Loucy (cell line): ENCODE measurements at regions not wholly inside any gene's neighbourhood (a gene's known extent, or its start where the extent isn't known, plus 50 kb on each side); places are given as distances from the start of the nearest gene placed in this dataset.
A peak's percentile ranks its signal among the peaks of the same experiment; 100 is the strongest.

Experiments
- H2AFZ ChIP-seq: fragments of 200-600 bp; sonication (generic); 2 replicates; pipeline ENCODE4 v1.6.0; 2016; ENCODE audit warnings: antibody characterized with exemption, mild to moderate bottlenecking, low read length, moderate library complexity
- H3F3A ChIP-seq: fragments of 200-600 bp; 2 replicates; pipeline ENCODE4 v1.6.0; 2016; ENCODE audit warnings: antibody characterized with exemption, low read depth, mild to moderate bottlenecking
- H3K27me3 ChIP-seq: fragments of 200-600 bp; sonication (generic); 2 replicates; pipeline ENCODE4 v1.6.1; 2014; ENCODE audit warnings: low read length, mild to moderate bottlenecking; ENCODE audit not compliant: insufficient read depth, poor library complexity, severe bottlenecking
- H3K36me3 ChIP-seq: fragments of 200-600 bp; sonication (generic); 2 replicates; pipeline ENCODE4 v1.6.1; 2016; ENCODE audit warnings: low read length; ENCODE audit not compliant: insufficient read depth
- H3K4me1 ChIP-seq: fragments of 200-600 bp; sonication (generic); 2 replicates; pipeline ENCODE4 v1.5.1; 2014; ENCODE audit warnings: low read length, mild to moderate bottlenecking; ENCODE audit not compliant: insufficient read depth, poor library complexity, severe bottlenecking
- H3K4me2 ChIP-seq: fragments of 200-600 bp; sonication (generic); 2 replicates; pipeline ENCODE4 v1.6.0; 2014; ENCODE audit warnings: antibody characterized with exemption, low read length, low read depth, mild to moderate bottlenecking; ENCODE audit not compliant: poor library complexity, severe bottlenecking
- H3K4me3 ChIP-seq: fragments of 200-600 bp; sonication (generic); 2 replicates; pipeline ENCODE4 v1.5.1; 2014; ENCODE audit warnings: low read length, mild to moderate bottlenecking, mixed read lengths; ENCODE audit not compliant: poor library complexity, severe bottlenecking
- H3K79me2 ChIP-seq: fragments of 200-600 bp; sonication (generic); 2 replicates; pipeline ENCODE4 v1.6.1; 2014; ENCODE audit warnings: low read length; ENCODE audit not compliant: insufficient read depth
- H3K9ac ChIP-seq: fragments of 200-600 bp; sonication (generic); 2 replicates; pipeline ENCODE4 v1.6.0; 2014; ENCODE audit warnings: mild to moderate bottlenecking, low read depth, low read length, moderate library complexity; ENCODE audit not compliant: poor library complexity, severe bottlenecking
- H3K9me2 ChIP-seq: fragments of 200-600 bp; sonication (generic); replicated peaks from 2 replicates; pipeline ENCODE4 v1.6.1; 2016; ENCODE audit warnings: low read depth, low read length, mixed read lengths
- H3K9me3 ChIP-seq: fragments of 200-600 bp; sonication (generic); 2 replicates; pipeline ENCODE4 v1.6.1; 2014; ENCODE audit warnings: mild to moderate bottlenecking, antibody characterized with exemption, low read length, low read depth; ENCODE audit not compliant: insufficient read depth
- H4K20me1 ChIP-seq: fragments of 200-600 bp; sonication (generic); 2 replicates; pipeline ENCODE4 v1.6.0; 2014; ENCODE audit warnings: antibody characterized with exemption, low read length, mild to moderate bottlenecking; ENCODE audit not compliant: insufficient read depth, poor library complexity, severe bottlenecking
- EZH2phosphoT487 ChIP-seq: fragments of 200-600 bp; IDR thresholded peaks from 2 replicates; pipeline ENCODE4 v1.6.1; 2018; ENCODE audit warnings: antibody characterized with exemption, mild to moderate bottlenecking, moderate library complexity, borderline replicate concordance
- TF ChIP-seq, protein P1 (sequence below): fragments of 200-600 bp; sonication (generic); conservative IDR thresholded peaks from 2 replicates; pipeline ENCODE4 v1.5.1; 2014; ENCODE audit warnings: mild to moderate bottlenecking, antibody characterized with exemption, low read length

DNA sequence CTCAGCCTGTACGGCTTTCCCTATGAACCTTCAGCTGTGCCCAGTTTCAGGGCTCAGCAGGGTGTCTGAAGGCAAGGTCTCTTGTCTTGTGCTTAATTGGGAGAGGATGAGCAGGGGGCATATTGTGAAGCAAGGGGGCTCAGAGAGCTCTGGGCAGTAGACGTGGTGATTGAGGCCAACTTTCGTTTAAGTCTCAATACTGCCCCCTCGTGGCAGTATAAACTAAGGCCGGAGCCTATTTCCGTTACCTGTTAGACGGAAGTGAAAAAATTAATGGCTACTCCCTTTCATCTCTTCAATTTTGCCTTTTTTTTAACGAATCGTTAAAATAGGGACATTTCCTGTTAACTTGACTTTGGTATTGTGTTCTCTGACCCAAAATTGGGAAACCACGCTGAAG, 193.4 kb downstream of the TDRD15 start:
- Histone ChIP-seq H3F3A (no peaks in the 10 kb centered on the region), H3K27me3 (no peaks in the 10 kb centered on the region), H3K36me3 (no peaks in the 10 kb centered on the region), H3K9me2 (no peaks in the 10 kb centered on the region), H4K20me1 (no peaks in the 10 kb centered on the region), H3K4me2 (no peak overlapping the region), H3K9ac (no peak overlapping the region), H3K4me3 (no peak overlapping the region), H2AFZ (no peak overlapping the region; the same call in 1 of the 2 replicates), H3K4me1 (no peaks in the 10 kb centered on the region), H3K79me2 (no peaks in the 10 kb centered on the region), H3K9me3 (no peaks in the 10 kb centered on the region)
- no peak for TF ChIP-seq EZH2phosphoT487
- TF ChIP-seq, protein P1, sequence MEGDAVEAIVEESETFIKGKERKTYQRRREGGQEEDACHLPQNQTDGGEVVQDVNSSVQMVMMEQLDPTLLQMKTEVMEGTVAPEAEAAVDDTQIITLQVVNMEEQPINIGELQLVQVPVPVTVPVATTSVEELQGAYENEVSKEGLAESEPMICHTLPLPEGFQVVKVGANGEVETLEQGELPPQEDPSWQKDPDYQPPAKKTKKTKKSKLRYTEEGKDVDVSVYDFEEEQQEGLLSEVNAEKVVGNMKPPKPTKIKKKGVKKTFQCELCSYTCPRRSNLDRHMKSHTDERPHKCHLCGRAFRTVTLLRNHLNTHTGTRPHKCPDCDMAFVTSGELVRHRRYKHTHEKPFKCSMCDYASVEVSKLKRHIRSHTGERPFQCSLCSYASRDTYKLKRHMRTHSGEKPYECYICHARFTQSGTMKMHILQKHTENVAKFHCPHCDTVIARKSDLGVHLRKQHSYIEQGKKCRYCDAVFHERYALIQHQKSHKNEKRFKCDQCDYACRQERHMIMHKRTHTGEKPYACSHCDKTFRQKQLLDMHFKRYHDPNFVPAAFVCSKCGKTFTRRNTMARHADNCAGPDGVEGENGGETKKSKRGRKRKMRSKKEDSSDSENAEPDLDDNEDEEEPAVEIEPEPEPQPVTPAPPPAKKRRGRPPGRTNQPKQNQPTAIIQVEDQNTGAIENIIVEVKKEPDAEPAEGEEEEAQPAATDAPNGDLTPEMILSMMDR: peak; percentile 78

DNA sequence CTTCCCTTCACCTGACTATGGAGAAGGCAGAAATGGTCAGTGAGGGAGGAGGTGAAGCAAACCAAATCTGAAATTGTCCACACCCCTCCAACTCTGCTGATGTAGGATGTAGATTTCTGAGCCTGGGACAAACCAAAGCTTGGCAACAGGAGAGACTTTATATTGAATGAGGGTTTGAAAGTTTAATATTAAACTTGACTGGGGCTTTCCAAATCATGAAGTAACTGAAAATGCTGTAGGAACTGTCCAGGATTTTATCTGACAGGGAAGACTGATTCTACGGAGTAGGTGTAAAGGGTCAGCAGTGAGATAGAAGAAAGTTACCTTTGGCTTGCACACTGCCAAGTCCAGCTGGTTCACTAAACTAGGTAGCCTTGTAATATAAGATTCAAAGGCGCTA, 194.5 kb downstream of the TDRD15 start:
- no peaks in the 10 kb centered on the region for H3F3A ChIP-seq
- no peaks in the 10 kb centered on the region for H3K79me2 ChIP-seq
- H3K4me2 ChIP-seq: no peak overlapping the region
- H3K36me3 ChIP-seq: no peaks in the 10 kb centered on the region
- H3K9ac ChIP-seq: no peak overlapping the region
- no peaks in the 10 kb centered on the region for H3K9me2 ChIP-seq
- no peaks in the 10 kb centered on the region for H3K9me3 ChIP-seq
- H3K4me1 ChIP-seq: no peaks in the 10 kb centered on the region
- H2AFZ ChIP-seq: no peak overlapping the region
- no peak overlapping the region for H3K4me3 ChIP-seq
- H4K20me1 ChIP-seq: no peaks in the 10 kb centered on the region
- TF ChIP-seq, protein P1: no peak
- no peak for TF ChIP-seq EZH2phosphoT487
- H3K27me3 ChIP-seq: no peaks in the 10 kb centered on the region

GRCh38 chr2:21326152-21326551, 202.4 kb downstream of the TDRD15 start:
- Histone ChIP-seq H3K36me3 (no peaks in the 10 kb centered on the region), H3K4me3 (no peak overlapping the region), H3K4me1 (no peaks in the 10 kb centered on the region), H2AFZ (no peak overlapping the region), H3K9me2 (no peaks in the 10 kb centered on the region), H3K79me2 (no peaks in the 10 kb centered on the region), H3K4me2 (no peak overlapping the region), H3K9me3 (no peaks in the 10 kb centered on the region), H3K9ac (no peak overlapping the region), H3K27me3 (no peaks in the 10 kb centered on the region), H3F3A (no peaks in the 10 kb centered on the region), H4K20me1 (no peaks in the 10 kb centered on the region)
- TF ChIP-seq, protein P1: no peak
- TF ChIP-seq EZH2phosphoT487: no peak
